H9 (cell line): ENCODE measurements at regions not wholly inside any gene's neighbourhood (a gene's known extent, or its start where the extent isn't known, plus 50 kb on each side); places are given as distances from the start of the nearest gene placed in this dataset.

ENCODE experiments used
- DNase-seq: peaks from one replicate; pipeline ENCODE4 v3.0.0-alpha.2; 2017
- H2AFZ ChIP-seq: one replicate; pipeline ENCODE4 v1.6.1; 2013; ENCODE audit warnings: mild to moderate bottlenecking, low read length, control low read depth, moderate library complexity
- H2AK5ac ChIP-seq: 2 replicates; pipeline ENCODE4 v1.6.1; 2013; ENCODE audit warnings: low read length, control low read depth, mixed read lengths; ENCODE audit not compliant: insufficient read length
- H2BK120ac ChIP-seq: one replicate; pipeline ENCODE4 v1.6.1; 2013; ENCODE audit warnings: low read depth, mild to moderate bottlenecking, low read length, control low read depth, inconsistent platforms; ENCODE audit not compliant: poor library complexity, severe bottlenecking
- H2BK12ac ChIP-seq: 2 replicates; pipeline ENCODE4 v1.6.1; 2013; ENCODE audit warnings: low read length, control low read depth, mixed read lengths, low read depth; ENCODE audit not compliant: insufficient read length
- H2BK15ac ChIP-seq: 2 replicates; pipeline ENCODE4 v1.6.1; 2013; ENCODE audit warnings: low read depth, low read length, control low read depth
- H2BK20ac ChIP-seq: one replicate; pipeline ENCODE4 v1.6.1; 2013; ENCODE audit warnings: low read depth, mild to moderate bottlenecking, low read length, control low read depth, inconsistent platforms; ENCODE audit not compliant: poor library complexity, severe bottlenecking
- H2BK5ac ChIP-seq: 2 replicates; pipeline ENCODE4 v1.6.1; 2013; ENCODE audit warnings: low read length, control low read depth, mixed read lengths; ENCODE audit not compliant: insufficient read length
- H3K14ac ChIP-seq: 2 replicates; pipeline ENCODE4 v1.6.1; 2013; ENCODE audit warnings: low read length, control low read depth; ENCODE audit not compliant: insufficient read depth
- H3K18ac ChIP-seq: 2 replicates; pipeline ENCODE4 v1.6.1; 2013; ENCODE audit warnings: low read depth, mild to moderate bottlenecking, mixed read lengths, low read length, control low read depth; ENCODE audit not compliant: insufficient read length
- H3K23ac ChIP-seq: 2 replicates; pipeline ENCODE4 v1.6.1; 2013; ENCODE audit warnings: low read length, control low read depth, mixed read lengths, low read depth; ENCODE audit not compliant: insufficient read length
- H3K23me2 ChIP-seq: 2 replicates; pipeline ENCODE4 v1.6.1; 2013; ENCODE audit warnings: low read depth, mild to moderate bottlenecking, mixed read lengths, low read length, control low read depth; ENCODE audit not compliant: insufficient read length, poor library complexity, severe bottlenecking
- H3K27ac ChIP-seq: 2 replicates; pipeline ENCODE4 v1.5.1; 2013; ENCODE audit warnings: low read length, control low read depth, mixed read lengths, low read depth; ENCODE audit not compliant: insufficient read length
- H3K27me3 ChIP-seq: 2 replicates; pipeline ENCODE4 v1.6.1; 2013; ENCODE audit warnings: low read length, control low read depth, inconsistent platforms; ENCODE audit not compliant: insufficient read depth
- H3K4ac ChIP-seq: 2 replicates; pipeline ENCODE4 v1.6.1; 2013; ENCODE audit warnings: low read depth, mild to moderate bottlenecking, control low read depth, inconsistent platforms, low read length, moderate library complexity
- H3K4me1 ChIP-seq: 2 replicates; pipeline ENCODE4 v1.6.1; 2013; ENCODE audit warnings: low read length, control low read depth, inconsistent platforms; ENCODE audit not compliant: insufficient read depth
- H3K4me2 ChIP-seq: 2 replicates; pipeline ENCODE4 v1.6.1; 2013; ENCODE audit warnings: low read length, control low read depth, mixed read lengths; ENCODE audit not compliant: insufficient read length, insufficient read depth
- H3K56ac ChIP-seq: 2 replicates; pipeline ENCODE4 v1.6.1; 2013; ENCODE audit warnings: low read depth, mild to moderate bottlenecking, mixed read lengths, low read length, control low read depth; ENCODE audit not compliant: insufficient read length
- H3K79me1 ChIP-seq: 2 replicates; pipeline ENCODE4 v1.6.1; 2013; ENCODE audit warnings: low read depth, mild to moderate bottlenecking, moderate library complexity, low read length, control low read depth, inconsistent platforms; ENCODE audit not compliant: insufficient read depth, poor library complexity, severe bottlenecking
- H3K79me2 ChIP-seq: 2 replicates; pipeline ENCODE4 v1.6.1; 2013; ENCODE audit warnings: low read length, control low read depth, inconsistent platforms; ENCODE audit not compliant: insufficient read depth
- H3K9ac ChIP-seq: 2 replicates; pipeline ENCODE4 v1.6.1; 2013; ENCODE audit warnings: low read length, control low read depth, mixed read lengths; ENCODE audit not compliant: insufficient read length; ENCODE audit errors: extremely low read depth
- H3K9me3 ChIP-seq: one replicate; pipeline ENCODE4 v1.6.1; 2013; ENCODE audit warnings: low read depth, low read length, inconsistent platforms; ENCODE audit not compliant: control insufficient read depth
- H3T11ph ChIP-seq: one replicate; pipeline ENCODE4 v1.6.1; 2013; ENCODE audit warnings: mild to moderate bottlenecking, low read length, control low read depth, inconsistent platforms
- H4K20me1 ChIP-seq: one replicate; pipeline ENCODE4 v1.6.1; 2013; ENCODE audit not compliant: control insufficient read depth, insufficient read length, insufficient read depth
- H4K5ac ChIP-seq: 2 replicates; pipeline ENCODE4 v1.6.1; 2013; ENCODE audit warnings: low read depth, mild to moderate bottlenecking, mixed read lengths, low read length, control low read depth; ENCODE audit not compliant: insufficient read length
- H4K8ac ChIP-seq: replicated peaks from 2 replicates; pipeline ENCODE4 v1.6.1; 2013; ENCODE audit warnings: low read length, control low read depth, mixed read lengths, low read depth; ENCODE audit not compliant: insufficient read length
- H4K91ac ChIP-seq: 2 replicates; pipeline ENCODE4 v1.6.1; 2013; ENCODE audit warnings: low read depth, mild to moderate bottlenecking, moderate library complexity, mixed read lengths, low read length, control low read depth; ENCODE audit not compliant: insufficient read length
- H3K27ac Mint-ChIP-seq, 3 experiments: 2 replicates in 2 of 3; 3 replicates in 1 of 3; pipeline ENCODE4 v1.8.0; 2020 to 2021; ENCODE audit warnings: mixed read lengths in 3 of 3, mild to moderate bottlenecking in 1 of 3, moderate library complexity in 1 of 3
- H3K27me3 Mint-ChIP-seq: 2 replicates; pipeline ENCODE4 v1.8.0; 2021; ENCODE audit warnings: low read depth, mild to moderate bottlenecking, moderate library complexity, mixed read lengths
- H3K36me3 Mint-ChIP-seq, 3 experiments: 2 replicates in 2 of 3; 3 replicates in 1 of 3; pipeline ENCODE4 v1.8.0; 2020 to 2021; ENCODE audit warnings: low read depth in 3 of 3, mixed read lengths in 3 of 3; ENCODE audit not compliant: insufficient read depth in 1 of 3
- H3K4me1 Mint-ChIP-seq, 2 experiments: 2 replicates each; pipeline ENCODE4 v1.8.0; 2020; ENCODE audit warnings: mixed read lengths in 2 of 2
- H3K4me3 Mint-ChIP-seq, 2 experiments: 2 replicates in 1 of 2; 3 replicates in 1 of 2; pipeline ENCODE4 v1.8.0; 2020 to 2021; ENCODE audit warnings: mild to moderate bottlenecking in 2 of 2, mixed read lengths in 2 of 2, moderate library complexity in 1 of 2
- H3K9me3 Mint-ChIP-seq, 2 experiments: 2 replicates in 1 of 2; 3 replicates in 1 of 2; pipeline ENCODE4 v1.8.0; 2020; ENCODE audit warnings: mild to moderate bottlenecking in 2 of 2, mixed read lengths in 2 of 2, moderate library complexity in 1 of 2
- WGBS: extraction: QIAGEN DNeasy Blood & Tissue Kit; methylation state at CpG from one replicate; pipeline ENCODE4 v1.1.7; 2013; ENCODE audit warnings: missing lambda C conversion rate, low lambda C conversion rate, mixed read lengths; ENCODE audit not compliant: insufficient read length; ENCODE audit errors: extremely low coverage; 5-methylcytosine and 5-hydroxymethylcytosine counted together
- TF ChIP-seq, protein P1 (sequence below): fragments of 200-600 bp; sonication (generic); conservative IDR thresholded peaks from 3 replicates; pipeline ENCODE4 v1.8.0; 2021; ENCODE audit warnings: antibody characterized with exemption, mild to moderate bottlenecking

DNA sequence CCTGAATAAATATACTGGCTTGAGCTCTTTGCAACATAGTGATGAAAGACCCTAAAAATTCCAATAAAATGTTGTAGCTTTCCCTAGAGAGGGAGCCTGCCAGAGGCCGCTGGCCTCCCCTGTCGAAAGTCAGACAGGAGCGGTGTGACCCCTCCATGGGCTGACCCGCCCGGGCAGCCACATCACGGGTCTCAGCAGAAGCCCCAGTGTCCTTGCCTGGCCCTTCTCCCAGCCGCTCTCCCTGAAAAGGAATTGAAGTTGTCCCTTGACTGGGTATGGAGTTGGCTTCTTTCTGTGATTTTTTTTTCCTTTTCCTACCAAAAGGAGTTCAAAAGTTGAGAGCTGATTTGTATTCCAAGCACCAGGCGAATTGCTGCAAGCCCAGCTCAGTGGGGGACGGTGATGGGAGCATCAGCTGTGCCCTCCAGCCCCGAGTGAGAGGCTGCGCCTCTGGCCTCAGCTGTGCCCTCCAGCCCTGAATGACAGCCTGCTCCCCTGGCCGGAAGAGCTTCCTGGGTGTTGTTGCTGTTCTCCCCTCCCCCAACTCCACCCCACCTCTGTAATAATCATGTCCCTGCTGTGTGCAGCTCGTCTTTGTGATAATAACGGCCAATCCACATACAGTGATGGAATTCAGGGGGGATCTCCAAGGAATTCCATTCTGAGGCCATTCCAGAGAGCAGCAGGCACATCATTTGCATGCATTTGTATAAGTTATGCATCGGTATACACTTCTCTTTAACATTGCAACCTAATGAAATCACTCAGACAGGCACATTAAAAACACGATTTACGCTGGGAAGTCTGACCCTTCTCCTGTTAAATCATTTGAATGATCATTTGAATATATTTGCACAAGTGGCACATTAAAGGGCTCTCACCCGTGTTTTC lies 501.0 kb downstream of the EIPR1 start:
- WGBS, result no CpG with 5 or more reads among the region's 18 CpGs
- Histone ChIP-seq H3K4me1 (no peaks in the 10 kb centered on the region), H4K8ac (no peak overlapping the region), H3K23ac (no peak overlapping the region), H2BK120ac (no peak overlapping the region), H3K9me3 (no peaks in the 10 kb centered on the region), H2BK5ac (no peak overlapping the region), H2AFZ (no peak overlapping the region), H3K18ac (no peak overlapping the region), H3K9ac (no peak overlapping the region), H2BK20ac (no peak overlapping the region), H2BK15ac (no peak overlapping the region), H3K14ac (no peak overlapping the region), H3K4ac (no peak overlapping the region), H3K23me2 (no peaks in the 10 kb centered on the region), H4K5ac (no peak overlapping the region), H3K56ac (no peak overlapping the region), H4K91ac (no peak overlapping the region), H3K27me3 (no peaks in the 10 kb centered on the region), H3T11ph (no peak overlapping the region), H4K20me1 (no peaks in the 10 kb centered on the region), H2AK5ac (no peak overlapping the region), H3K27ac (no peak overlapping the region), H2BK12ac (no peak overlapping the region), H3K79me1 (no peaks in the 10 kb centered on the region), H3K79me2 (no peaks in the 10 kb centered on the region), H3K4me2 (no peak overlapping the region)
- Mint-ChIP-seq H3K4me3 (no peak overlapping the region), H3K4me1 (peaks cover 7 to 15% of the 10 kb centered on the region in 2 experiments; a peak in 3 of 4 replicates), H3K27me3 (peaks cover 6% of the 10 kb centered on the region), H3K36me3 (peaks cover 7 to 18% (median 11%) of the 10 kb centered on the region in 3 experiments), H3K27ac (no peak overlapping the region; a peak in 2 of 7 replicates), H3K9me3 (peaks cover 18 to 23% of the 10 kb centered on the region in 2 experiments)
- TF ChIP-seq, protein P1, sequence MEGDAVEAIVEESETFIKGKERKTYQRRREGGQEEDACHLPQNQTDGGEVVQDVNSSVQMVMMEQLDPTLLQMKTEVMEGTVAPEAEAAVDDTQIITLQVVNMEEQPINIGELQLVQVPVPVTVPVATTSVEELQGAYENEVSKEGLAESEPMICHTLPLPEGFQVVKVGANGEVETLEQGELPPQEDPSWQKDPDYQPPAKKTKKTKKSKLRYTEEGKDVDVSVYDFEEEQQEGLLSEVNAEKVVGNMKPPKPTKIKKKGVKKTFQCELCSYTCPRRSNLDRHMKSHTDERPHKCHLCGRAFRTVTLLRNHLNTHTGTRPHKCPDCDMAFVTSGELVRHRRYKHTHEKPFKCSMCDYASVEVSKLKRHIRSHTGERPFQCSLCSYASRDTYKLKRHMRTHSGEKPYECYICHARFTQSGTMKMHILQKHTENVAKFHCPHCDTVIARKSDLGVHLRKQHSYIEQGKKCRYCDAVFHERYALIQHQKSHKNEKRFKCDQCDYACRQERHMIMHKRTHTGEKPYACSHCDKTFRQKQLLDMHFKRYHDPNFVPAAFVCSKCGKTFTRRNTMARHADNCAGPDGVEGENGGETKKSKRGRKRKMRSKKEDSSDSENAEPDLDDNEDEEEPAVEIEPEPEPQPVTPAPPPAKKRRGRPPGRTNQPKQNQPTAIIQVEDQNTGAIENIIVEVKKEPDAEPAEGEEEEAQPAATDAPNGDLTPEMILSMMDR, result no peak
- no peak for DNase-seq
